ENCODE measurements at regions not wholly inside any gene's neighbourhood (a gene's known extent, or its start where the extent isn't known, plus 50 kb on each side); places are given as distances from the start of the nearest gene placed in this dataset.

DNA sequence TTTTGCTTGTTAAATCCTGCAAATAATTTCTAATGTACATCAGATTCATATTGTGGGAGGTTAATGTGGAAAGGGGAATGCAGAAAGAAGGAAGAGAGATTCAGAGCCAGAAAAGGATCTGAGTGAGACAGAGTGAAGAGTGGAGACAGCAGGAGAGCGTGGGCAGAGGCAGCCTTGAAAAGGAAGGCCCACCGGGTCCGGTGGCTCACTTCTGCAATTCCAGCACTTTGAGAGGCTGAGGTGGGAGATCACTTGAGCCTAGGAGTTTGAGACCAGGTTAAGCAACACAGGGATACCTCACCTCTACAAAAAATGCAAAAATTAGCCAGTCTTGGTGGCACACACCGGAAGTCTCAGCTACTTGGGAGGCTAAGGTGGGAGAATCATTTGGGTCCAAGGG is 222.0 kb upstream of the RAB4A start:
- TF ChIP-seq, protein P1, sequence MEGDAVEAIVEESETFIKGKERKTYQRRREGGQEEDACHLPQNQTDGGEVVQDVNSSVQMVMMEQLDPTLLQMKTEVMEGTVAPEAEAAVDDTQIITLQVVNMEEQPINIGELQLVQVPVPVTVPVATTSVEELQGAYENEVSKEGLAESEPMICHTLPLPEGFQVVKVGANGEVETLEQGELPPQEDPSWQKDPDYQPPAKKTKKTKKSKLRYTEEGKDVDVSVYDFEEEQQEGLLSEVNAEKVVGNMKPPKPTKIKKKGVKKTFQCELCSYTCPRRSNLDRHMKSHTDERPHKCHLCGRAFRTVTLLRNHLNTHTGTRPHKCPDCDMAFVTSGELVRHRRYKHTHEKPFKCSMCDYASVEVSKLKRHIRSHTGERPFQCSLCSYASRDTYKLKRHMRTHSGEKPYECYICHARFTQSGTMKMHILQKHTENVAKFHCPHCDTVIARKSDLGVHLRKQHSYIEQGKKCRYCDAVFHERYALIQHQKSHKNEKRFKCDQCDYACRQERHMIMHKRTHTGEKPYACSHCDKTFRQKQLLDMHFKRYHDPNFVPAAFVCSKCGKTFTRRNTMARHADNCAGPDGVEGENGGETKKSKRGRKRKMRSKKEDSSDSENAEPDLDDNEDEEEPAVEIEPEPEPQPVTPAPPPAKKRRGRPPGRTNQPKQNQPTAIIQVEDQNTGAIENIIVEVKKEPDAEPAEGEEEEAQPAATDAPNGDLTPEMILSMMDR (IDR thresholded peaks at IDR 0.05; ENCODE audit: low read depth, low read length, missing control alignments) = no peak
- no peak overlapping the region for H3K4me3 ChIP-seq (replicated peaks; ENCODE audit: low read depth, low read length)
- no peak for DNase-seq (ENCODE audit: extremely low read depth, low read depth)

DNA sequence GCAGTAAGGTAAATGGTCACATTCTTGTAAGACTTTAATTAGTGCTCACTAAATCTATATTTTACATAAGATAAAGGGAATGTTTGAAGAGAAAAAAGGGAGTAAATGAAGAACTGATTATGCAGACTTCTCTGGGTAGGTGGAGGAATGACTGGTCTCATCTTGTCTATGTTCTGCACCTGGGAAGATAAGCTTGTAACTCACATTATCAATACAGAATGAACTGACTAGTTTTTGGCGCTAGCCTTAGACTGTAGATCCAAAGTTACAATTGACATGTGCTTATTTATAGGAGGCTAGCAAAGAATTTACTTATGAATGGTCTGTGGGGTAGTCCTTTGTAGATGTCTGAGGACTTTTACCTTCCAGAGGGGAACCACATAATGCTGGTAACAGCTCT is 214.9 kb upstream of the RAB4A start:
- DNase-seq (ENCODE audit: extremely low read depth, low read depth) = no peak
- H3K4me3 ChIP-seq (replicated peaks; ENCODE audit: low read depth, low read length) = no peak overlapping the region
- TF ChIP-seq, protein P1 (IDR thresholded peaks at IDR 0.05; ENCODE audit: low read depth, low read length, missing control alignments) = no peak

DNA sequence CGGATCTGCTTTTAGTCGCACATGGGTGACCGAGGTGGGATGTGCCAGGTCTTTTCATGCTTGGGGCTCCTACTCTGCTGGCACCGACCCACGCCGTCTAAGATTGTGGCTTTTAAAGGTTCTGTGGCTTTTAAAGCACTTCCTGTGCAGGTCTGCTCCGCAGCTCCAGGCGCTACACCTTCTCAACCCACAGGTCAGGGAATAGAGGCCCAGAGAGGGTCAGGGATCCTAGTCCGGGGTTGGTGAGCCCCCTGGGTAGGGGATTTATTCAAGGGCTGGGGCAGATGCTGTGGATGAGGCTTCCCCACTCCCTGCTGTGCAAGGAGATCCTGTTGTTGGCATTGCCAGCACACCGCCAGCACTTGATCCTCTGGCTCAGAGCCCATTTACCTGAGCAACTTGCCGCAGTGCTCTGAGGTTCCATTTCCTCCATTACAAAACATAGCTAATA is 212.8 kb upstream of the RAB4A start:
- TF ChIP-seq, protein P1 (IDR thresholded peaks at IDR 0.05; ENCODE audit: low read depth, low read length, missing control alignments) = no peak
- no peak for DNase-seq (ENCODE audit: extremely low read depth, low read depth)
- no peak overlapping the region for H3K4me3 ChIP-seq (replicated peaks; ENCODE audit: low read depth, low read length)

DNA sequence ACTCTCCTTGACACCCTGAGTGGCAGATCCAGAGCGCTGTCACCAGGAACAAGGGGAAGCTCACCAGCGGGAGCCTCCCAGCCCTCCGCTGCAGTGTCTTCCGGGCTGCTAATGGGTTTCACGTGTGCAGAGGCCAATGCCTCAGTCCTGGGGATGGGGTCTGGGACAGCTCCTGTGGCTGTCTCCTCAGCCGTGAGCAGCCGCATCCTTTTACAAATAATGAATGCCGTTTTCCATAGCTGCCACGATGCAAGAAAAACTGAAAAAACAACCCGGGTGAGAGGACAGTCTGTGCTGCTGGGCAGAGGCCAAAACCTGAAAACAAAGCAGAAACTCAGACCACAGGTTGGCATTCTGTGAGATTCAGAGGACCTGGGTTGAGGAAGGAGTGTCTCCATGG is 212.2 kb upstream of the RAB4A start:
- TF ChIP-seq, protein P1 (IDR thresholded peaks at IDR 0.05; ENCODE audit: low read depth, low read length, missing control alignments) = no peak
- H3K4me3 ChIP-seq (replicated peaks; ENCODE audit: low read depth, low read length) = no peak overlapping the region
- no peak for DNase-seq (ENCODE audit: extremely low read depth, low read depth)

DNA sequence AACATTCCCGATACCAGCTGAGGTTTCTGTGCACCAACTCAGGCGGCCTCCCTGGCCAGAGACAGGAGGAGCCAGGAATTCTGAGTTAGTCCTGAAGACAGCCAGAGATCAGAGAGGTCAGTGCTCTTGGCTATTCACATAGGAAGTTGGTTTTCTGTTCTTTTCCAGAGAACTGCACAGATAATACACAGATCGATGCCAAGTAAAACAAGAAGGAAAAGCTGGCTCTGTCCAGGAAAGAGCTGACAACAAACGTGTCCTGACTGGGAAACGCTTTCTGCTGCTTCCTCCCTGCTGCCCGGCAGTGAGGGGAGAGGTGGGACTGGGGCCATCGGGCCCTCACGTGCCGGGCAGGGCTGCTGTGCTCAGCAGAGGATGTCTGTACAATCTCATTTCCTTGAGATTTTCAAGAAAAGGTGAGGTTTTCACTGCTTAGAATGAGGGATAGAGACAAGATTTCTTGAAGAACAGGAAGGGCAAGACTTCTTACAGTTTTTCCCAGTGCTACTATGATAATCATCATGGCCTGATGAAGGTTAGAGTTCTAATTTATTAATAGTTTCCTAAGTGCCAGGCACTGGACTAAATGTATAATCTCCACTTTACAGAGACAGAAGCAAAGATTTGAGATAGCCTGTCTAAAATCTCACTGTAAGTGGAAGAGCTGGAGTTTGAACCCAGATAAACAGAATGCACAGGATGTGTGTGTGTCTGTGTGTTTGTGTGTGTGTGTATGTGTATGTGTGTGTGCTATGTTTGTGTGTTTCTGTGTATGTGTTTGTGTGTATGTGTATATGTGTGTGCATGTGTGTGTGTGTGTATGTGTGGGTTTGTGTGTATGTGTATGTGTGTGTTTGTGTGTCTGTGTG is 211.0 kb upstream of the RAB4A start:
- no peak for DNase-seq (ENCODE audit: extremely low read depth, low read depth)
- no peak overlapping the region for H3K4me3 ChIP-seq (replicated peaks; ENCODE audit: low read depth, low read length)
- TF ChIP-seq, protein P1 (IDR thresholded peaks at IDR 0.05; ENCODE audit: low read depth, low read length, missing control alignments) = no peak

DNA sequence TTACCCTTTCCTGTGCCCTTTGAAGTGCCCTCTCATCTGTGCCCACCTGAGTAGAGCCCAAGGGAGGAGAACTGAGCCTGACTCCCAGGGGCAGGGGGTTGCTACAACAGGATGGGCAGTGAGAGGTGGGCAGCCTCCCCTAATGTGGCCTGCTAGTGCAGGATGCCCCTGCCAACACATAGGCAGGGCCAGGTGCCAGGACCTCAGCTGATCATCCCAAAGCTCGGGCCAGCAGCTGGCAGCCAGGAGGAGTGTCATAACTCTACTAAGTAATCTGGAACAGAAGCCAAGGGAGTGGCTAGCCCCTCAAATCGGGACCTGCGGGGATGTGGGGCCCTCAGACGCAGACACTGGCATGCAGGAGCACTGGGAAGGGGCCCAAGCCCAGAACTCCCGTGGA is 208.8 kb upstream of the RAB4A start:
- TF ChIP-seq, protein P1 (IDR thresholded peaks at IDR 0.05; ENCODE audit: low read depth, low read length, missing control alignments) = no peak
- no peak for DNase-seq (ENCODE audit: extremely low read depth, low read depth)
- H3K4me3 ChIP-seq (replicated peaks; ENCODE audit: low read depth, low read length) = no peak overlapping the region

All from HFF-Myc (cell line).